ENCODE measurements at regions not wholly inside any gene's neighbourhood (a gene's known extent, or its start where the extent isn't known, plus 50 kb on each side); places are given as distances from the start of the nearest gene placed in this dataset.

- no peak for DNase-seq
These were observed 192.5 kb upstream of the TSC22D2 start for GRCh38 chr3:150215616-150216015.

GRCh38 chr3:150213577-150213976 lies 194.5 kb upstream of the TSC22D2 start:
- no peak for DNase-seq

GRCh38 chr3:150210461-150211110 lies 197.5 kb upstream of the TSC22D2 start:
- DNase-seq = no peak

GRCh38 chr3:150203273-150203672 lies 204.8 kb upstream of the TSC22D2 start:
- DNase-seq = no peak

GRCh38 chr3:150202711-150203110 lies 205.4 kb upstream of the TSC22D2 start:
- peak in 1 of 2 experiments; percentile 9 for DNase-seq

- no peak for DNase-seq
These were observed 213.1 kb upstream of the TSC22D2 start for GRCh38 chr3:150194957-150195356.

- DNase-seq = no peak
These were observed 213.6 kb upstream of the TSC22D2 start for GRCh38 chr3:150194513-150194912.

GRCh38 chr3:150184426-150185071 lies 213.9 kb upstream of the PFN2 start:
- no peak for DNase-seq

GRCh38 chr3:150183678-150184425 lies 213.2 kb upstream of the PFN2 start:
- DNase-seq = peak; percentile 90 to 91

- peak in 1 of 2 experiments; percentile 17 for DNase-seq
These were observed 209.6 kb upstream of the PFN2 start for GRCh38 chr3:150180334-150180733.

GRCh38 chr3:150179330-150179729 lies 208.6 kb upstream of the PFN2 start:
- peak in 1 of 2 experiments; percentile 40 for DNase-seq

GRCh38 chr3:150177673-150178381 lies 207.1 kb upstream of the PFN2 start:
- no peak for DNase-seq

GRCh38 chr3:150174179-150174578 lies 203.5 kb upstream of the PFN2 start:
- no peak for DNase-seq

GRCh38 chr3:150172356-150172755 lies 201.7 kb upstream of the PFN2 start:
- DNase-seq = peak; percentile 42 to 58

- DNase-seq = peak; percentile 95 to 96
These were observed 200.3 kb upstream of the PFN2 start for GRCh38 chr3:150170852-150171520.

- peak in 1 of 2 experiments; percentile 47 for DNase-seq
These were observed 198.7 kb upstream of the PFN2 start for GRCh38 chr3:150169330-150169940.

GRCh38 chr3:150168698-150169097 lies 198.0 kb upstream of the PFN2 start:
- no peak for DNase-seq

- no peak for DNase-seq
These were observed 194.8 kb upstream of the PFN2 start for GRCh38 chr3:150165396-150166094.

GRCh38 chr3:150161011-150161410 lies 190.3 kb upstream of the PFN2 start:
- no peak for DNase-seq

- DNase-seq = peak; percentile 84 to 95
These were observed 188.4 kb upstream of the PFN2 start for GRCh38 chr3:150158943-150159625.

- no peak for DNase-seq
These were observed 181.9 kb upstream of the PFN2 start for GRCh38 chr3:150152567-150152966.

All from NCI-H524 (cell line).